Panc1 (cell line): ENCODE measurements at regions not wholly inside any gene's neighbourhood (a gene's known extent, or its start where the extent isn't known, plus 50 kb on each side); places are given as distances from the start of the nearest gene placed in this dataset.

Experiments used
- ATAC-seq: fragments of 200-7000 bp; cut with Tn5 transposase; 2 replicates; pipeline ENCODE4 v1.9.1; 2020; ENCODE audit warnings: mild to moderate bottlenecking, moderate library complexity
- BruUV-seq: library from RNA; stranded (reverse); fragments of 400-500 nt; replicated peaks from 2 replicates; lab custom pipeline; 2021; lab: Mats Ljungman, UMichigan
- CTCF ChIA-PET: fragments of 300-600 bp; sonication (Branson Sonifier 250); formaldehyde crosslinking; loops from one replicate; lab custom pipeline; 2022; ENCODE audit warnings: antibody characterized with exemption; lab: Charles Lee
- POLR2A ChIA-PET: fragments of 300-600 bp; sonication (Branson Sonifier 250); formaldehyde crosslinking; loops from one replicate; lab custom pipeline; 2022; ENCODE audit warnings: antibody characterized with exemption; lab: Charles Lee
- DNase-seq: peaks from one replicate; pipeline ENCODE4 v3.0.0-alpha.2; 2010; ENCODE audit warnings: low read depth, low spot score
- H3K27ac ChIP-seq: 2 replicates; pipeline ENCODE4 v1.5.1; 2011; ENCODE audit warnings: mild to moderate bottlenecking, low read length, inconsistent platforms
- H3K27me3 ChIP-seq: fragments of 200-500 bp; sonication (Bioruptor generic); 2 replicates; pipeline ENCODE4 v1.6.0; 2014; ENCODE audit warnings: low read length, inconsistent platforms; ENCODE audit not compliant: control insufficient read depth, insufficient read depth
- H3K36me3 ChIP-seq: fragments of 200-500 bp; sonication (Bioruptor generic); 2 replicates; pipeline ENCODE4 v1.5.1; 2014; ENCODE audit warnings: inconsistent platforms, mild to moderate bottlenecking, low read length, moderate library complexity; ENCODE audit not compliant: control insufficient read depth, insufficient read depth
- H3K4me1 ChIP-seq: 2 replicates; pipeline ENCODE4 v1.5.1; 2011; ENCODE audit warnings: inconsistent platforms, mild to moderate bottlenecking, low read length, moderate library complexity; ENCODE audit not compliant: control insufficient read depth, insufficient read depth
- H3K4me3 ChIP-seq, 2 experiments: 2 replicates each; pipeline ENCODE4 v1.5.1; 2011 to 2012; ENCODE audit warnings: low read depth in 2 of 2, low read length in 2 of 2, mild to moderate bottlenecking in 2 of 2, inconsistent platforms in 1 of 2, moderate library complexity in 1 of 2
- H3K9me3 ChIP-seq: fragments of 200-500 bp; sonication (Bioruptor generic); 2 replicates; pipeline ENCODE4 v1.5.1; 2014; ENCODE audit warnings: low read depth, mild to moderate bottlenecking, inconsistent platforms, low read length, moderate library complexity; ENCODE audit not compliant: control insufficient read depth, insufficient read depth
- POLR2AphosphoS5 ChIP-seq: IDR thresholded peaks from 2 replicates; pipeline ENCODE4 v1.6.1; 2012; ENCODE audit warnings: mild to moderate bottlenecking, low read depth, low read length, moderate library complexity
- SIN3A ChIP-seq: IDR thresholded peaks from 2 replicates; pipeline ENCODE4 v1.6.1; 2012; ENCODE audit warnings: low read depth, mild to moderate bottlenecking, low read length, moderate library complexity, borderline replicate concordance; ENCODE audit not compliant: insufficient read depth
- TCF7L2 ChIP-seq: IDR thresholded peaks from 2 replicates; pipeline ENCODE4 v1.6.1; 2011; ENCODE audit warnings: mild to moderate bottlenecking, low read depth, low read length, inconsistent platforms
- in situ Hi-C: cut with HindIII; loops from 2 replicates; pipeline ENCODE4 v1.10.0; 2016; ENCODE audit warnings: low sequenced_read_pairs, low pct_unique_long_range_greater_than_20kb
- intact Hi-C: fragments of 100-400 bp; cut with micrococcal nuclease; formaldehyde crosslinking; loops from one replicate; pipeline ENCODE4 v1.10.0; 2022; ENCODE audit not compliant: unreplicated experiment
- TF ChIP-seq, protein P1 (sequence below): fragments of 450-650 bp; IDR thresholded peaks from 2 replicates; pipeline ENCODE4 v1.5.1; 2017; ENCODE audit warnings: mild to moderate bottlenecking
- TF ChIP-seq, protein P2 (sequence below), 2 experiments: IDR thresholded peaks; 2 replicates each; pipeline ENCODE4 v1.6.1; 2011 to 2012; ENCODE audit warnings: low read depth in 2 of 2, control low read depth in 1 of 2, low read length in 1 of 2, mild to moderate bottlenecking in 1 of 2, moderate library complexity in 1 of 2; ENCODE audit not compliant: insufficient read depth in 1 of 2

DNA sequence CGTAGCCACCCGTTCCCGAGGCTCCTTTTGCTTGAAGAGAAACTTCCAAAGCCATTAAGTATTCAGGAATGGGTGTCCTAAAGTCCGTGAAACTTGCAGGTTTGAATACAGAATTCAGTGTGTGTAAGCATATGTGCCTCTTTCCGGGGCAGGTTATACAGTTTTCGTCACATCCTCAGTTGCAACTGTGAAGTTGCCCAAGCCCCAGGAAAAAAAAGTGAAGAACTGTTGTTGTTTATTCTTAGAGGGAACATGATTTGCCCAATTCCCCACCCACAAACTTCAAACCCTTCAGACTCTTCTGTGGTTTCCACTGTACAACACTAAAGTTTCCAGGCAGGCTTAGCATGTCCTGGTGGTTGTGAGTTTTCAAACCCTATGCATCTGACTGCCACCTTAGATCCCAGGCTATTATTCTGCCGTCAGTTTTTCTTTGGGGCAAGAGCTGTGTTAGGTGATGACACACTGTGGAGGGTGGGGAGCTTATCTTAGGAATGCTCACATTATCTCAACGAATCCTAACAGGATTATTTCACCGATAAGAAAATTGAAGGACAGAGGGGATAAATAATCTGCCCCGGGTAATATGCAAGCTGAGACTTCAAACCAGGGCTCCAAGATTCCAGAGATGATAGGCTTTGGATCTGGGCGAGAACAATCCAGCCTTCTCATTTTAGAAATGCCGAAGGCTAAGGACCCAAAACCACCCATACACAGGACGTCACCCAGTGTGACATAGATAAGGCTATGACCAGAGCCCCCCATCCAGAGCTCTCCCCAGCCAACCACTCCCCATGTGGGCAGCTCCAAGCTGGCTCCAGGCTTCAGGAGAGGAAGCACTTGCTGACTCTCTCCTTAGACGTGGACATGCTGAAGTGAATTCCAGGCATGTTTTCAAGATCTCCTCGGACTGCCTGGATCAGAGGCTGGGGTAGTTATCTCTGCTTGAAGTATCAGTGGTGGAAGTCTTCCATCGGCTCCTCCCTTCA lies 81.7 kb upstream of the AFDN start:
- BruUV-seq = no TSS peak
- intact Hi-C loops = no loop called here
- H3K27me3 ChIP-seq = 0 out of 2 replicates have a peak, but pooled peaks cover 2% of the 10 kb centered on the region
- H3K4me1 ChIP-seq = no peaks in the 10 kb centered on the region; the same call in 1 of the 2 replicates
- no peak overlapping the region for H3K4me3 ChIP-seq
- H3K27ac ChIP-seq = no peak overlapping the region
- in situ Hi-C loops = no loop called here
- no peak for TF ChIP-seq TCF7L2
- no peak for TF ChIP-seq SIN3A
- TF ChIP-seq, protein P1, sequence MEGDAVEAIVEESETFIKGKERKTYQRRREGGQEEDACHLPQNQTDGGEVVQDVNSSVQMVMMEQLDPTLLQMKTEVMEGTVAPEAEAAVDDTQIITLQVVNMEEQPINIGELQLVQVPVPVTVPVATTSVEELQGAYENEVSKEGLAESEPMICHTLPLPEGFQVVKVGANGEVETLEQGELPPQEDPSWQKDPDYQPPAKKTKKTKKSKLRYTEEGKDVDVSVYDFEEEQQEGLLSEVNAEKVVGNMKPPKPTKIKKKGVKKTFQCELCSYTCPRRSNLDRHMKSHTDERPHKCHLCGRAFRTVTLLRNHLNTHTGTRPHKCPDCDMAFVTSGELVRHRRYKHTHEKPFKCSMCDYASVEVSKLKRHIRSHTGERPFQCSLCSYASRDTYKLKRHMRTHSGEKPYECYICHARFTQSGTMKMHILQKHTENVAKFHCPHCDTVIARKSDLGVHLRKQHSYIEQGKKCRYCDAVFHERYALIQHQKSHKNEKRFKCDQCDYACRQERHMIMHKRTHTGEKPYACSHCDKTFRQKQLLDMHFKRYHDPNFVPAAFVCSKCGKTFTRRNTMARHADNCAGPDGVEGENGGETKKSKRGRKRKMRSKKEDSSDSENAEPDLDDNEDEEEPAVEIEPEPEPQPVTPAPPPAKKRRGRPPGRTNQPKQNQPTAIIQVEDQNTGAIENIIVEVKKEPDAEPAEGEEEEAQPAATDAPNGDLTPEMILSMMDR = no peak
- TF ChIP-seq POLR2AphosphoS5 = no peak
- TF ChIP-seq, protein P2, sequence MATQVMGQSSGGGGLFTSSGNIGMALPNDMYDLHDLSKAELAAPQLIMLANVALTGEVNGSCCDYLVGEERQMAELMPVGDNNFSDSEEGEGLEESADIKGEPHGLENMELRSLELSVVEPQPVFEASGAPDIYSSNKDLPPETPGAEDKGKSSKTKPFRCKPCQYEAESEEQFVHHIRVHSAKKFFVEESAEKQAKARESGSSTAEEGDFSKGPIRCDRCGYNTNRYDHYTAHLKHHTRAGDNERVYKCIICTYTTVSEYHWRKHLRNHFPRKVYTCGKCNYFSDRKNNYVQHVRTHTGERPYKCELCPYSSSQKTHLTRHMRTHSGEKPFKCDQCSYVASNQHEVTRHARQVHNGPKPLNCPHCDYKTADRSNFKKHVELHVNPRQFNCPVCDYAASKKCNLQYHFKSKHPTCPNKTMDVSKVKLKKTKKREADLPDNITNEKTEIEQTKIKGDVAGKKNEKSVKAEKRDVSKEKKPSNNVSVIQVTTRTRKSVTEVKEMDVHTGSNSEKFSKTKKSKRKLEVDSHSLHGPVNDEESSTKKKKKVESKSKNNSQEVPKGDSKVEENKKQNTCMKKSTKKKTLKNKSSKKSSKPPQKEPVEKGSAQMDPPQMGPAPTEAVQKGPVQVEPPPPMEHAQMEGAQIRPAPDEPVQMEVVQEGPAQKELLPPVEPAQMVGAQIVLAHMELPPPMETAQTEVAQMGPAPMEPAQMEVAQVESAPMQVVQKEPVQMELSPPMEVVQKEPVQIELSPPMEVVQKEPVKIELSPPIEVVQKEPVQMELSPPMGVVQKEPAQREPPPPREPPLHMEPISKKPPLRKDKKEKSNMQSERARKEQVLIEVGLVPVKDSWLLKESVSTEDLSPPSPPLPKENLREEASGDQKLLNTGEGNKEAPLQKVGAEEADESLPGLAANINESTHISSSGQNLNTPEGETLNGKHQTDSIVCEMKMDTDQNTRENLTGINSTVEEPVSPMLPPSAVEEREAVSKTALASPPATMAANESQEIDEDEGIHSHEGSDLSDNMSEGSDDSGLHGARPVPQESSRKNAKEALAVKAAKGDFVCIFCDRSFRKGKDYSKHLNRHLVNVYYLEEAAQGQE (IDR thresholded peaks at IDR 0.05; ENCODE audit: insufficient read depth in 1 of 2, low read depth in 2 of 2, low read length in 1 of 2) = no peak
- CTCF ChIA-PET = no interaction called here
- POLR2A ChIA-PET = no interaction called here
- no peak for DNase-seq
- no peaks in the 10 kb centered on the region for H3K36me3 ChIP-seq
- no peaks in the 10 kb centered on the region for H3K9me3 ChIP-seq
- ATAC-seq = 0 out of 2 replicates have a peak, but pooled peaks have one; percentile 13

DNA sequence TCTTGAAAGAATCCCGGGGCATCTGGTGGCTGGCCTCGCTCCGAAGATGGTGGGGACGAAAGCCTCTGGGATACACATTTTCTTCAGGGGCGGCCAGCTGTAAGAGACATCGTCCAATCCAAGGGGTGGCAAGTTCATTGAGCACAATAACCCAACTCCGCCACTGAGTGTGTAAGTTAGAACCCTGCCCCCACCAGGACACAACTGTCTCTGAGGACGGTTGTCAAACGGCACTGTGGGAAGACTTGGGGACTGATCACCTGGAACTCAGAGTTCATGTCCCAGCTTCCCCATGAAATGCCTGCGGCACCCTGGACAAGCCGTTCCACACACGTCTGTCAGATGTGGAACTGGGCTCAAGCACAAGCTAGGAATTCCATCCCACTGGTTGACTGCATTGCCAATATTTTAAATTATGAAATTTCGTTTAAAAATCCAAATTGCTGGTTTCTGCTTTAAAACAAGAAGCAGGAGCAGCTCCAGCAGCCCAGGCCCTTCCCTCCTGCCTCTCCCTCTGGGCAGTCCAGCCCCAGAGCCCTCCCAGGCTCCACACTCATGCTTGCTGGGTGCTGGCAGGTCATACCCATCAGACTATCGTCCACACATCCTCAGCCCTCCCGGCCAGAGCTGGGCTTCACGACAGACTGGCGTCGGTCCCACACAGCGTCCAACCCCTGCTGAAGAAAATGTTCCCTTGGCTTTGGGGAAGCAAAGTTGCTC lies 80.9 kb upstream of the AFDN start:
- Histone ChIP-seq H3K36me3 (no peaks in the 10 kb centered on the region), H3K27me3 (no peaks in the 10 kb centered on the region), H3K27ac (no peak overlapping the region), H3K9me3 (no peaks in the 10 kb centered on the region), H3K4me3 (no peak overlapping the region), H3K4me1 (no peaks in the 10 kb centered on the region; the same call in 1 of the 2 replicates)
- ATAC-seq (no peak), DNase-seq (no peak)
- POLR2A ChIA-PET = no interaction called here
- TF ChIP-seq, protein P2 (IDR thresholded peaks at IDR 0.05; ENCODE audit: insufficient read depth in 1 of 2, low read depth in 2 of 2, low read length in 1 of 2) = no peak
- TF ChIP-seq TCF7L2 (no peak), POLR2AphosphoS5 (no peak), SIN3A (no peak)
- TF ChIP-seq, protein P1 = no peak
- BruUV-seq = no TSS peak
- in situ Hi-C loops (no loop called here), intact Hi-C loops (no loop called here)
- CTCF ChIA-PET = no interaction called here
